MV-4-11 (cell line): ENCODE measurements at regions not wholly inside any gene's neighbourhood (a gene's known extent, or its start where the extent isn't known, plus 50 kb on each side); places are given as distances from the start of the nearest gene placed in this dataset.

Source experiments
- DNase-seq: peaks from one replicate; lab custom pipeline; 2025; lab: John Stamatoyannopoulos, UW

DNA sequence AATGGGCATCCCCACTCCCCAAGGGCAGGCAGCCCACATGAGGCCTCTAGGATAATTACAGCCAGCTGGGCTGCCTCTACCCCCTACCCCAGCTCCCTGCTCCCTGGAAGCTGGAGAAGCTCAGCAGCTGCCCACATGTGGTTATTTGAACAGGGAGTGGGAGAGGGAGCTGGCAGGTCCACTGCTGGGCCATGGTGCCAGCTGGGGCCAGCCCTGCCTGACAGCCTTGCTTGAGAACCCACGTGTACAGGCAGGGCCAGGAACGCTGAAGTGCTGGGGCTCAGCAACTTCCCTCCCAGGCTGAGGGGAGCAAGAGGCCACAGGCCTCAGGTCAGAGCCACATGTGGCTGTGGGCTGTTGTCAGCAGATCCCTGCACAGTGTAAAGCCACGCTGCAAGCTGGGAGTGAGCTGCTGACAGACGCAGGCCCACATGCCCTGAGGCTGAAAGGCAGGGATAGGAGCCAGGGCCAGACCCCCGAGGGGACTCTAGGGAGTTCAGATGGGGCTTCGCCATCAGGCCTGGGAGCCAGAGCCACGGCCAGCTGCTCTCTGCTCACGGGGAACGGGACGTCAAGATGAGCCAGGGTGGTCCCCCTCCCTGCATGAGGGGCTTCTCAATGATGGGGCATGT is 129.0 kb downstream of the SYF2 start:
- peak; percentile 61 for DNase-seq

DNA sequence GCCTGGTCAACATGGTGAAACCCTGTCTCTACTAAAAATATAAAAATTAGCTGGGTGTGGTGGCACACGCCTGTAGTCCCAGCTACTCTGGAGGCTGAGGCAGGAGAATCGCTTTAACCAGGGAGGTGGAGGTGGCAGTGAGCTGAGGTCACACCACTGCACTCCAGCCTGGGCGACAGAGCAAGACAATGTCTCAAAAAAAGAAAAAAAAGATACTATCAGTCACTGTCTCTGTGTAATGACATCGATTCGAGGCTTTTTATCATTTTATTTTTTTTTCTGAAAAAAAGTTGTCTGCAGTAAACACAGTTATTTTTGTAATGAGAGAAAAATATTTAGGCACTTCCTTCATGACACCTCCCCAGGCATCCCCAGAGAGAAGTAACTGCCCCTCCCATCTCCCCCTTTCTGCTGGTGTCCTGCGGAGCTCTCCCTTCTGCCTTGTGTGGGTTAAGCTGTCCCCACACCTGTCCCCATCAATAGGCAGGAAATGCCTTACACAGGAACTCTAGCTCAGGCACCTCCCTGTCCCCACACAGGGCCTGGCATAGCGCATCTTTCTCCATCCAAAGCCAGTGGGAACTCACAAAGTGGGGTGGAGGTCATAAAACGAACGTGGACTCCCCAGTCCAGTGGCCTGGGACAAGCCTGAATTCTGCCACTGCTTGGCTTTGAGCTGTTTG is 132.0 kb downstream of the SYF2 start:
- DNase-seq, result no peak

DNA sequence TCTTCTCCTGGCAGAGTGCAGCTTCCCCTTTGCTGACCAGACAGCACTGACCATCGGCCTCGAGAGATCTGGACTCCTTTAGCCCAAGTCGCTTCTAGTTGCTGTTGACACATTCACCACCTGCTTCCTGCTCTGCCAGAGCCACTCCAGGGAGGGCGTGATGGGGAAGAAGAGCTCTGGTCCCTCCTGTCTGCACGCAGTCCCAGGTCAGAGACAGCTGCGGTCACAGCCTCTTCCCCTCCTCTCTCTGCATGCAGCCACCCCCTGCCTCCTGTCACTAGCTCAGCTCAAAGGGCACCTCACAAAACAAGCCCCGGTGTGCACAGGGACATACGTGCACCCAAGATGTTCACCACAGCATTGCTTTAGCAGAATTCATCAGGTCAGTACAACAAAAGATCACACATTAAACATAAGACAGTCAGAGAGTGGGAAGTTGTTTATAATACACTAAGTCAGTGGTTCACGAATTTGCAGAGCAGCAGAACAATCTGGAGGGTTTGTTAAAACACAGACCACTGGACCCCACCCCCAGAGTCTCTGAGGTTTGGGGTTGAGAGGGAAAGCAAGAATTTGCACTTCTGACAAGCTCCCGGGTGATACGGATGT is 132.9 kb downstream of the SYF2 start:
- peak; percentile 82 for DNase-seq

DNA sequence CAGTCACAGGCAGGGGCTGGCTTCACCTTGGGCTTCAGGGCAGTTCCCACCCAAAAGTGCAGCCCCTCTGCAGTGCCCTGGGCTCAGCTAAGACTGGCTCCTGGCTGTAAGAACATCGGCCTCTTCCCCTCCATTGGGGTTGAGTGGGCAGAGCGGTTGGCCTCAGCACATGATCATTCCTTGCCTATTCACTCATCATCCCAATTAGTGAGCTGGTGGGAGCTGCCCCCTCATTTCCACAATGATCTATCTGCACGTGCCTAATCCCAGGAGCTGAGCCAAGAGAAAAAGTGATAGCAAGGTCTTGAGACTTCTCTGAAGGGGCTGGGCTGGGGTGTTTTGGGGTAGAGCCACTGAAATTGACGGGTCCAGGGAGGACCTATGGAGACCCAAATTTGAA is 133.6 kb downstream of the SYF2 start:
- DNase-seq, result no peak

DNA sequence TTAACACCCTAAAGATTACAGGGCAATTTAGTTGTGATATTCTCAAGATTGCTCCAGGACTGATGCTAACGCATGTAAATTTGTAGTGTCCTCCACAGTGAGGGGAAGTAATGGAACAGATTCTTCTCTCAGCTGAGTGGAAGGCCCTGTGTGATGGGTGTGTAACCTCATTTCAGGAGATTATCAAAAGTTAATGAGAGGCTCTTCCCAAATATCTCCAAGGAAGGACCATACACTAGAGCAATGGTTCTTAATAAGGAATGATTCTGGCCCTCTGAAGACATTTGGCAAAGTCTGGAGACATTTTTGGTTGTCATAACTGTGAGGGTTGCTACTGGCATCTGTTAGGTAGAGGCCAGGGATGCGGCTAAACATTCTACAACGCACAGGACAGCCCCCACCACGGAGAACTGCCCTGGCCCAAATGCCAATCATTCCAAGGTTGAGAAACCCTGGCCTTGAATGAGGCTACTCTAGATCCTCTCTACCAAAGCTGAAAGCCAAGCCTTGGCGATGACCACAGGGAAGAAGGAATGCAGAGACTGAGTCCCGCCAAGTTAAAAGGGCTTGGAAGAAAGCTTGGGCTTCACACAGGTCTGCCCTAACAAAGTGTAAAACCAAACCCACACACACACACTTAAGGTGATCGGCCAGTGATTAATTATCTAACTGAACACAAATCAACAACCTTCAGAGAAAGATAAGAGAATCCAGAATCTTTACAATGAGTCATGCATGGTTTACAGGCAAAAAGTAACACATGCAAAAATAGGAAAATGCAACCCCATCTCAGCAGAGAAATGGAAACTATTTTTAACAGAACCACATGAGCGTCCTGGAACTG is 135.8 kb downstream of the SYF2 start:
- peak; percentile 42 for DNase-seq

DNA sequence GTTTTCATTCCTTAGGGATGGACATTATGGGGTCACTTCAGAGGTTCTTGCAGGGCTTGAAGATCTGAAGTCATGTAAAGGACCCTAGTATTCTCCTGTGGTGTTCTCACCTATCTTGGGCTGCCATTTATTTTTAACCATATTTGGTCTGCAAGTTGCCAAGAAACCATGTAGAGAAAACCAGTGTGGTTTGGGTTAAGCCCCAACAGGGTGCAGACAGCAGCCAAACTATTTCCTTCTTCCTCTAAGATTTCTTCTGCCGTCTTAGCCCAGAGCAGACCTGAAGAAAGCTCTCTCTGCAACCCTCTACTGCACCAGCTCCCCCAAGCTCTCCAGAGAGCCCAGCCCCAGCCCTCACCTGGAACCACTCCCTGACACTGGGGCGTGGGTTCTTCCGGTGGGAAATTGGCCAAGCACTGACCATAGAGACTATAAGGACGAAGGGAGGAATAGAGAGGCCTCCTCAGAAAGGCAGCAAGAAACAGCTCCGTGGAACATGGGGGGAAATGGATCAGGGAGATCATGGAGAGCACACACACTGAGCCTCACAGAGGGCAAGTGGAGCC is 136.6 kb downstream of the SYF2 start:
- DNase-seq, result peak; percentile 90

DNA sequence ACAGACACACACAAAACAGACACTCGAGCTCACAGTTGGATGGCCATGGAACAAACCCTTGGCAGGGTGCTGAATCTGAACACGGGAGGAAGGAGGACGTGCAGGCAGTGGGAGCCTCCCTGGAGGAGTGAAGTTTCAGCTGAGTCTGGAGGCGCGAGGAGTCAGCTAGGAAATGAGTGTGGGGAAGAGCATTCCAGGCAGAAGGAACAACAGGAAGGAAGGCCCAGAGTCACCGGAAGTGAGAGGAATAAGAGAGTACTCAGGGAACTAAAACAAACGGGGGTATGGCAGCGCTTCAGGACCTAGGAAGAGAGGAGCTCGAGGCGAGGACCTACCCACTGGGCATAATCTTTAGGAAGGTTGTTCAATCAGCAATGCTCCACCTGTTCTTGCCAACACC is 137.3 kb downstream of the SYF2 start:
- no peak for DNase-seq

DNA sequence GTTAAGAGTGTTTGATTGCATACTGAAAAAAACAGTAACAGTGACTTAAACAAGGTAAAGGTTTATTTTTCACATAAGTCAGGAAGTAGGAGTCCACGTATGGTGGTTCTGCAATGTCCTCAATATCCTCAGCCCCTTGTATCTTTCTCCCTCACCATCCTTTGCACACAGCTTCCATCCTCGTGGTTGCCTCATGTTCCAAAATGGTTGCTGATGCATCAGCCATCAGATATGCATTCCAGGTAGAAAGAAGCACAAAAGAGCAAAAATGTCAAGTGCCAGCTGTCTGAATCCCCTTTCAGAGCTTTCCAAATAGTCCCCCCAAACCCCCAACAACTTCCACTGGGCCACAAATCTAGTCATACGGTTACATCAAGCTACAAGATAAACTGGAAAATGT is 138.1 kb downstream of the SYF2 start:
- DNase-seq, result no peak

DNA sequence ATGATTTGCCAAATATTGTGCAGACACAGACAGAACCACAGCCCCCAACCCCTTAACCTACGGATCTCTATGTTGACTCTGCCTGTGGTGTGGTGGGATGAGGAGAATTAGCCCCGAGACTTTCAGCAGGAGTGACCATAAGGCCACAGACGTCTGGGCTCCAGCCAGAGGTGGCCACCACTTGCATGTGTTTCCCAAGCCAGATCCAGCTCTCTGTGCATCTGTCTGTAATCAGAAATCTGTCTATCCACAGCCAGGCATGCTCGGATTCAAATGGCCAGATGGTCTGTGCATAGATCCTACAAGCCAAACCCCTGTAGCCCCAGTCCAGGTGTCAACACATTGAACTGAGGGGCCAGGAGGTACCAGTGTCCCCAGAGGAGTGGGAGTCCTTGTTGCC is 140.6 kb downstream of the SYF2 start:
- no peak for DNase-seq

DNA sequence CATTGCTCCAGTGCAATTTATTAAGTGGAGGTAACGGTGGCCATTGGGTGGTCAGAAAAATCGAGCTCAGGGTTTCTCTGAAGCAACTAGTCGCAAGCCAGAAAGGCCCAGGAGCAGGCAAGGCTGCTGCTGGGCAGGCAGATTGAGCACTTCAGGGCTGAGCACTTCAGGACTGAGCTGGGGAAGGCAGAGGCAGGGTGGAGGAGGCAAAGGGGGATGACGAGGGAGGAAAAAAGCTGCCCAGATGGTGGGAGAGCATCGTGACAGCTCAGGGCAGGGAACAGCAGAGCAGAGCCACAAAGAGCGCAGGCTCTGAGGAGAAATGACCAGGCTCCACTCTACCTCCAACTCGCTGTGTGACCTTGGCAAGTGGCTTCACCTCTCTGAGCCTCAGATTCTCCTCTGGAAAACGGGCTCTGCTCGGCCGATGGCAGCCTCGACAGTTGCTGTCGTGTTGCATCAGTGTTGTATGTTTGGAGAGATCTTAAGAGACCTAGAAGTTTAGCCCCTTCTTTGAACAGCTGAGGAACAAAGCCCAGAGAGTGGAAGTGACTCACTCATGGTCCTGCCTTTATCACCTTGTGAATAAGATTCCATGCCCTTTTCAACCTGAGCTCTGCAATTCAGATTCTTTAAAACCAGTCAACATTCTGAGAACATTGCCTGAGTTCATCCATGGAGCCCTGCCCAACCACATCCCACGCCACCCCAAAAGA is 141.4 kb downstream of the SYF2 start:
- DNase-seq, result peak; percentile 30

DNA sequence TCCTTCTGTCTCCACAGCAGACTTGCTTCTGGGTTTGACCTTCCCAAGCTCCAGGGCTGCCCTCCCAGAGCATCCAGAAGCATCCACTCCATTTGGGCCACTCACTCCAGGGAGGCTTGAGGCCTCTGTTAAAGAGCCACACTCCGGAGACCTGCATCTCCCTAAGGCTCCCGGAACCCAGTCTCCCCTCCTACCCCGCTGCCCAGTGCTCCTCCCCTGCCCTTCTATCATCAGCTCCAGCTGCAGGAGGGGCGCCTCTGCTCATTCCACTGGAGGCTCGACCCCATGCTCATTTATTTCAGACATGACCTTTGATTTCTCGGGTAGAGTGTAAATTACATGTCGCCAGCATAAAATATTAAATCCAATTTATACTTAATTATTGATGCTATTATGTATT is 142.5 kb downstream of the SYF2 start:
- no peak for DNase-seq

DNA sequence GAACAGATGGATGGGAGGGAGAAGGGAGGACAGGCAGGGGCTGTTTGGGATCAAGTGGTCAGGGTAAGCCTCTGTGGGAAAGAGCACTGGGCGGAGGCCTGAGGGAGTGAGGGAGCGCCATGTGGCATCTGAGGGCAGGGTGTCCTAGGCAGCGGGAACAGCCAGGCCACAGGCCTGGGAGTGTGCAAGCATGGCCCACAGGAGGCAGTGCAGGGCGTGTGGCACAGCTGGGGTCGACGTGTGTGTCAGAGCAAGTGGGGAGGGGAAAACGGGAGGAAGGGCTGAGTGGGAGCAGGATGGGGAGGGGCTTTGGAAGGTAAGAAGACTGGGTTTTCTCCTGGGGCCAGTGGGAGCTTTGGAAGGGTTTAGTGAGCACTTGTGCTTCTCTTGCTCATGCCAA is 143.4 kb downstream of the SYF2 start:
- no peak for DNase-seq

DNA sequence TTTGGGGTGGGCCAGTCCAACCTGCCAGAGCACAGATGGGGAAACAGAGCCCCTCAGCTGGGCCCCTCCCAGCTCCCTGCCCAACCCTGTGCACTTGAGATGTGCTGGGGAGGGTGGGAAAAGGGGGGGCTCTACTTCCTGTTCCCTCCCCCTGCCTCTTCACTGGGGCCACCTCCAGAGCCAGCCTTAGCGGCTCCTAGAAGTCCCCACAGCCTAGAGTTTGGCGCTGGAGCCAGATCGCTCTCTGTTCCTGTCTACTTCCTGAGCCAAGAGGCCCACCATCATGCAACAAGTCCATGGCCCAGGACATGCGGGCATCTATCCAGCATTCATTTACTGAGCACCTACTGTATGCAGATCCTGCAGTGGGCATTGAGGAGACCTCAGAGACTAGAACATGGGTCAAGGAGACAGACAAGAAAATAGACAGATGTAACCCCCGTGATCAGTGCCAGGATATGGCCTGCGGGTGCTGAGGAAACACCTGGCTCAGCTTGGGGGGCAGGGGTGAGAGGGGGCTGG is 144.1 kb downstream of the SYF2 start:
- peak; percentile 34 for DNase-seq

DNA sequence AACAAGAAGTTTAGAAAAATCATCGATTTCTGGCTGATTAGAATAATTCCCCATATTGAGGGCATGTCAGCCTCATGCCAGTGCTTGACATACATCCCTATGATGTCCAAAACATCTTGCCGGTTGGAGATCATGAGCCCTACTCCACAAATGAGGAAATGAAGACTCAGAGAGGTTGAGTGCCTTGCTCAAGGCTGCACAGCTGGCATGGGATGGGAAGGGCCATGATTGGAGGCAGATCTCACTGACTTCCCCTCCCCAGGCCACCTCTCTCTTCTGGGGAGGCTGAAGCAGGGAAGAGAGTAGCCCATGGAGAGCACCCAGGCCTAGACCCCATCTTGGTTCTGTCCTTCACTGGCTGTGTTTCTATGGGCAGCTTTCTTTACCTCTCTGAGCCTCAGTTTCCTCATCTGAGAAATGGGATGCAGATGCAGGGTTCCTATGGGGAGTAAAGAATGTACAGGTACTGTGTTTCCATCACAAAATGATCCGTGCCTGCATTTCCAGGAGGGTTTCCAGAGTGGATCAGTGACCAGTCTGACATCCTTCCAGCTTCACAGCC is 145.7 kb downstream of the SYF2 start:
- DNase-seq, result peak; percentile 50

DNA sequence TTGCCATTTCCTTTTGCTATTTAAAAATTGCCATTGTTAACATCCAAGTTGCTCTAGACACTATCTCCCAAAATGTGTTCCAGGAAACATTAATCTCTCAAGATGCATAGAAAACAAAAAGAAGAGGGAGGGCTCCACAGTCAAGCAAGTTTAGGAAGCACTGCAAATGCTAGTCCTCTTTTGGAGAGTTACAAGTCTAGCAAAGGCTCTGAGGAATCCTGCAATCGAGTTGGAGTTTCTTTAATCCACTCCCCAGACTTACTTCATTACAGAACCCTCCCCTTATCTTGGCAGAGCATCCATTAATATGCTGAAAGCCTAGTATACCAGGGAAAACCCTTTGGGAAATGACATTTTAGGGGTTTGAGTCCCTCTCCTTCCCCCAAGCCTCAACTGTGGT is 147.9 kb downstream of the SYF2 start:
- no peak for DNase-seq

DNA sequence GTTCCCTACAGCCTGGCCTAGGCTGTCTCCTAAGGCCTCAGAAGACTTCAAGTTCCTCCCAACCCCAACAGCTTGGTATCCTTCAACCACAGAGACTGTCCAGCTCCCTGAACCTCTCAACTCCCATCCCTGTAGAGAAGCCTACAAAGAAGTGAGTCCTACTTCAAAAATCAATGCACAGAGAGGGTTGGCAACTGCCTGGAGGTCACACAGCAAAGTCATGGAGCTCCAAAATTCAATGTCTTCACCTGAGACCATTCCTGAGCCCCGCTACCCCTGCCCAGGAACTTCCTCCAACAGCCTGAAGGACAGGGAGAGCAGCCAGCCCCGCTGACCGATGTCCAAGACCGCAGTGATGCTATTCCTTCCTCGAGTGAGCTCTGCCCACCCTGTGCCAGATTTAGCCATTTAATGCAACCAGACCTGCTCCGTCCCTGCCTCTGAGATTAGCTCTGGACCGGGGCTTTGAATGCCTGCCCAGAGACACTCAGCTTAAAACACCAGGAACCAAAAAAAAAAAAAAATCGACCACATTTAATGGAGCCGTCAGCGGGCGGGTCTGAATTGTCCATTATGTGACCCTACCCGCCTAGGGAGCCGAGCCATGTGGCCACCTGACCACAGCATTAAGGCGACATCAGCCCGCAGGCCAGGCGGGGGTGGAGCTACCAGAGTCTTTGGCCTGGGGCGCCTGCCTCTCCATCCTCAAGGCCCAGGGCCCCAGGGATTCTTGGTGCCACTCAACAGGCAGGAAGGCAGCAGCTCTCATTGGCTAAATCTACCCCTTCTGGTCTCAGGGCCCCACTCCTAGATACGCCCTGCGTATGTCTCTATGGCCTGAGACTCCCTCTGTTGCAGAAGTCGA is 148.6 kb downstream of the SYF2 start:
- peak; percentile 78 for DNase-seq

DNA sequence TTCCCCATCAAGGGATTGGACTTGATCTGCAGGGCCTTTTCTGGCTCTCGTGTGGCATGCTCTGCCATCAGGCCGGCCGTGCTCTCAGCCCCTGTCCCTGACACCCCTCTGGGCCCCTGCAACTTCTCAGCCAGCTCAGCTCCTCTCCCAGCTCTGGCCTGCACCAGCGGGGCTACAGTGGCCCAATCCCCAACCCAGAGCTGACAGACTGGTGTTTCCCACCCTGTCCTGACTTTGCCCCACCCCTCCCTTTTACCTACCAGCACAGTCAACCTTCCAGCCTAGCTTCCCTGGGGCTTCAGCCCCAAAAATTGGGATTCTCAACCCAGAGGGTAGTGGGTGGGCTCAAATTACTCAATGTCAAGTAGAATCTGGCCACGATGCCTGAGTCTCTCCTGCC is 149.3 kb downstream of the SYF2 start:
- no peak for DNase-seq

DNA sequence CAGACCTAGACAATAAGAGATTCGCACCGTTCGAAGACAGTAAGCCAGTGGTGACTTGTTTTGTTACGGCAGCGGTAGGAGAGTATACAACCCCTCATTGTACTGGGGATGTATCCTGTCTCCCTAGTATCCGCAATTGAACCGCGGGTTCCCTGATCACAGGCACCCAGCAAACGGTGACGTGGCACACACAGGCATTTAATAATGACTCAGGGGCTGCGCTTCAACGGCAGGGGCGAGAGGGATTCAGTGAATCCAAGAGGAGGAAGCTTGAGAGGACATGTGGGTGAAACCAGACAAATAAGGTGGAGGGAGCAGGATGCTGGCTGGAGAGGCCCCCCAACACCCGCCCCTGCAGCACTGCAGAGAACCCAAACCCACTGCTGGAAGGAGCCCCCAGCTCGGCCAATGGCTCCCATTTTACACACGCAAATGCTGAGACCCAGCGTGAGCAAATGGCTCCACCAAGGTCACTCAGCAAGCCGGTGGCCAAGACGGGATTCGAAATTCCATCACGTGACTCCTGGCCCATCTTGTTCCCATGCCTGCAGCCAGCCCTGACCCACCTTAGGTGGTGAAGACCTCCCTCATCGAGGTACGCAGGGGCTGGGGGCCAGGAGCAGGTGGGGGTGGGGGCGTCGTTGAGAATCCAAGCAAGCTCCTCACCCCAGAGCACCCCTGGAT is 149.9 kb downstream of the SYF2 start:
- peak; percentile 98 for DNase-seq

DNA sequence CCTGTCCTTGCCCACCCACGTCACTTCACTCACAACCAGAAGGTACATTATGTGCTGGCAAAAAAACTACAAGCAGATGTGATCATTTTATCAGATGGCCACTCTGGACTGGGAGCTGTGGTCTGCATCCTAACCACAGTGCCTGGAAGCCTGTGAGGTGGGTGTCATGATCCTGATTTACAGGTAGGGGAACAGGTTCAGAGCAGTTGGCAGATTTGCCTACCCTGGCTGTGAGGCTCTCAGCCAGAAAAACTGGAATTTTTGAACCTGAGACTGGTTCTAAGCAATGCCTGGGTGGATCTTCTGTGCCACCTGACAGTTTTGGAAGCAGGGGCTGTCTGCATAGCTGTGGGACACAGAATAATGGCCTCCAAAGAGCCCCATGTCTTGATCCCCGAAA is 150.8 kb downstream of the SYF2 start:
- no peak for DNase-seq
